PC-9 (cell line): ENCODE measurements at regions not wholly inside any gene's neighbourhood (a gene's known extent, or its start where the extent isn't known, plus 50 kb on each side); places are given as distances from the start of the nearest gene placed in this dataset.
A peak's percentile ranks its signal among the peaks of the same experiment; 100 is the strongest.

ENCODE experiments used
- BruUV-seq: library from RNA; stranded (reverse); fragments of 400-500 nt; replicated peaks from 2 replicates; lab custom pipeline; 2021; lab: Mats Ljungman, UMichigan
- CTCF ChIA-PET: fragments of 300-600 bp; sonication (Branson Sonifier 250); formaldehyde crosslinking; loops from one replicate; lab custom pipeline; 2022; ENCODE audit warnings: antibody characterized with exemption; lab: Charles Lee
- POLR2A ChIA-PET: fragments of 300-600 bp; sonication (Branson Sonifier 250); formaldehyde crosslinking; loops from one replicate; lab custom pipeline; 2022; ENCODE audit warnings: antibody characterized with exemption; ENCODE audit not compliant: unreplicated experiment; lab: Charles Lee
- DNase-seq, 2 experiments: peaks; one replicate each; pipeline versions ENCODE4 v3.0.0 to v3.0.0-alpha.2; 2015 to 2022; ENCODE audit warnings: mixed read lengths in 1 of 2
- H2AFZ ChIP-seq: fragments of 200-600 bp; sonication (generic); 2 replicates; pipeline ENCODE4 v1.8.1; 2017; ENCODE audit warnings: antibody characterized with exemption
- H3F3A ChIP-seq: fragments of 200-600 bp; sonication (generic); 2 replicates; pipeline ENCODE4 v1.8.1; 2017; ENCODE audit warnings: antibody characterized with exemption, mild to moderate bottlenecking, low read depth; ENCODE audit not compliant: insufficient read depth
- H3K27ac ChIP-seq: fragments of 200-600 bp; sonication (generic); 2 replicates; pipeline ENCODE4 v1.6.1; 2016; ENCODE audit warnings: mixed run types
- H3K27me3 ChIP-seq: fragments of 200-600 bp; sonication (generic); 2 replicates; pipeline ENCODE4 v1.6.1; 2016; ENCODE audit warnings: low read depth, mixed run types; ENCODE audit not compliant: insufficient read depth
- H3K36me3 ChIP-seq: fragments of 200-600 bp; sonication (generic); 2 replicates; pipeline ENCODE4 v1.6.1; 2016; ENCODE audit warnings: low read depth, mixed run types
- H3K4me1 ChIP-seq: fragments of 200-600 bp; sonication (generic); replicated peaks from 2 replicates; pipeline ENCODE4 v1.6.1; 2016; ENCODE audit warnings: mixed run types; ENCODE audit not compliant: insufficient read depth
- H3K4me2 ChIP-seq: fragments of 200-600 bp; sonication (generic); 2 replicates; pipeline ENCODE4 v1.6.1; 2017; ENCODE audit warnings: mixed run types
- H3K4me3 ChIP-seq: fragments of 200-600 bp; sonication (generic); 2 replicates; pipeline ENCODE4 v1.6.1; 2016; ENCODE audit warnings: mixed run types
- H3K79me2 ChIP-seq: fragments of 200-600 bp; sonication (generic); 2 replicates; pipeline ENCODE4 v1.6.1; 2017; ENCODE audit warnings: low read depth, mixed run types
- H3K9me2 ChIP-seq: fragments of 200-600 bp; sonication (generic); 2 replicates; pipeline ENCODE4 v1.8.1; 2017; ENCODE audit warnings: mild to moderate bottlenecking; ENCODE audit not compliant: insufficient read depth
- H3K9me3 ChIP-seq: fragments of 200-600 bp; sonication (generic); 2 replicates; pipeline ENCODE4 v1.8.1; 2016; ENCODE audit warnings: low read depth; ENCODE audit not compliant: insufficient read depth
- H4K20me1 ChIP-seq: fragments of 200-600 bp; sonication (generic); 2 replicates; pipeline ENCODE4 v1.8.1; 2017; ENCODE audit not compliant: insufficient read depth
- CTCF ChIP-seq: fragments of 200-600 bp; sonication (generic); conservative IDR thresholded peaks from 2 replicates; pipeline ENCODE4 v1.6.1; 2017; ENCODE audit warnings: mixed run types, antibody characterized with exemption, mild to moderate bottlenecking, moderate library complexity
- EZH2 ChIP-seq: fragments of 200-600 bp; sonication (generic); IDR thresholded peaks from 2 replicates; pipeline ENCODE4 v1.8.0; 2017; ENCODE audit warnings: antibody characterized with exemption, low read depth
- intact Hi-C: fragments of 100-400 bp; cut with micrococcal nuclease; formaldehyde crosslinking; loops from one replicate; pipeline ENCODE4 v1.10.0; 2022; ENCODE audit not compliant: unreplicated experiment

GRCh38 chr22:49673048-49673447 lies 154.6 kb downstream of the BRD1 start:
- intact Hi-C loops: no loop called here
- Histone ChIP-seq H3K79me2 (no peaks in the 10 kb centered on the region), H3K27ac (no peak overlapping the region), H3K27me3 (peaks cover 89% of the 10 kb centered on the region), H3K36me3 (no peaks in the 10 kb centered on the region), H3K4me2 (no peak overlapping the region), H2AFZ (no peak overlapping the region), H3K4me3 (no peak overlapping the region), H3K9me2 (no peaks in the 10 kb centered on the region), H3K4me1 (no peaks in the 10 kb centered on the region), H3F3A (no peaks in the 10 kb centered on the region), H3K9me3 (no peaks in the 10 kb centered on the region), H4K20me1 (no peaks in the 10 kb centered on the region)
- no peak for DNase-seq
- BruUV-seq: no TSS peak
- TF ChIP-seq CTCF (no peak), EZH2 (no peak)
- POLR2A ChIA-PET: no interaction called here
- CTCF ChIA-PET: no interaction called here

GRCh38 chr22:49672014-49672516 lies 155.6 kb downstream of the BRD1 start:
- Histone ChIP-seq H3K4me1 (no peaks in the 10 kb centered on the region), H3K4me2 (no peak overlapping the region), H3K4me3 (no peak overlapping the region), H3K79me2 (no peaks in the 10 kb centered on the region), H3K27me3 (peaks cover 80% of the 10 kb centered on the region), H3K9me2 (no peaks in the 10 kb centered on the region), H2AFZ (no peak overlapping the region), H3K27ac (no peak overlapping the region), H3K36me3 (no peaks in the 10 kb centered on the region), H3F3A (no peaks in the 10 kb centered on the region), H4K20me1 (no peaks in the 10 kb centered on the region), H3K9me3 (no peaks in the 10 kb centered on the region)
- POLR2A ChIA-PET: no interaction called here
- DNase-seq: no peak
- intact Hi-C loops: no loop called here
- BruUV-seq: no TSS peak
- CTCF ChIA-PET: no interaction called here
- TF ChIP-seq CTCF (no peak), EZH2 (0 out of 2 replicates have a peak, but pooled peaks have one; percentile 3)

- CTCF ChIA-PET: no interaction called here
- intact Hi-C loops: no loop called here
- Histone ChIP-seq H3K27me3 (peaks cover 80% of the 10 kb centered on the region), H3K9me2 (no peaks in the 10 kb centered on the region), H3K4me1 (no peaks in the 10 kb centered on the region), H3K36me3 (no peaks in the 10 kb centered on the region), H3K27ac (no peak overlapping the region), H3K79me2 (no peaks in the 10 kb centered on the region), H4K20me1 (no peaks in the 10 kb centered on the region), H2AFZ (no peak overlapping the region), H3K4me2 (no peak overlapping the region), H3K4me3 (no peak overlapping the region), H3F3A (no peaks in the 10 kb centered on the region), H3K9me3 (no peaks in the 10 kb centered on the region)
- no peak for DNase-seq
- TF ChIP-seq EZH2: peak; percentile 83; the same call in 1 of the 2 replicates
- TF ChIP-seq CTCF: no peak
- no TSS peak for BruUV-seq
- POLR2A ChIA-PET: no interaction called here
Observed at GRCh38 chr22:49671331-49672013, 156.2 kb downstream of the BRD1 start.
